Liver (tissue), 8 donors: ENCODE measurements at regions not wholly inside any gene's neighbourhood (a gene's known extent, or its start where the extent isn't known, plus 50 kb on each side); places are given as distances from the start of the nearest gene placed in this dataset.

Source experiments
- DNase-seq: peaks from one replicate; pipeline ENCODE4 v3.0.0-alpha.2; 2017; ENCODE audit warnings: low spot score
- H3K27ac ChIP-seq, 2 donors: one replicate each; pipeline ENCODE4 v1.7.0; 2013; ENCODE audit warnings: inconsistent platforms in 2 of 2, low read length in 2 of 2, control low read depth in 1 of 2, low read depth in 1 of 2, mild to moderate bottlenecking in 1 of 2
- H3K27me3 ChIP-seq, 4 donors: one replicate each; pipeline versions ENCODE4 v1.6.1 to v1.7.0; 2013; ENCODE audit warnings: low read length in 3 of 4, inconsistent platforms in 1 of 4, mild to moderate bottlenecking in 1 of 4, moderate library complexity in 1 of 4; ENCODE audit not compliant: control insufficient read depth in 4 of 4, insufficient read depth in 4 of 4
- H3K36me3 ChIP-seq, 4 donors: one replicate each; pipeline versions ENCODE4 v1.6.1 to v1.7.0; 2013; ENCODE audit warnings: low read length in 3 of 4, mild to moderate bottlenecking in 3 of 4, low read depth in 1 of 4, moderate library complexity in 1 of 4; ENCODE audit not compliant: control insufficient read depth in 4 of 4, insufficient read depth in 3 of 4
- H3K4me1 ChIP-seq, 4 donors: one replicate each; pipeline versions ENCODE4 v1.6.1 to v1.7.0; 2013; ENCODE audit warnings: low read length in 3 of 4, mild to moderate bottlenecking in 3 of 4, moderate library complexity in 1 of 4; ENCODE audit not compliant: control insufficient read depth in 4 of 4, insufficient read depth in 4 of 4
- H3K4me3 ChIP-seq, 3 donors: one replicate each; pipeline versions ENCODE4 v1.6.1 to v1.7.0; 2013; ENCODE audit warnings: low read length in 3 of 3, control low read depth in 1 of 3, low read depth in 1 of 3, mild to moderate bottlenecking in 1 of 3
- H3K9ac ChIP-seq, 2 donors: one replicate each; pipeline ENCODE4 v1.7.0; 2013; ENCODE audit warnings: low read length in 2 of 2, mild to moderate bottlenecking in 2 of 2, moderate library complexity in 2 of 2, control low read depth in 1 of 2, low read depth in 1 of 2
- H3K9me3 ChIP-seq, 4 donors: one replicate each; pipeline versions ENCODE4 v1.6.1 to v1.7.0; 2013; ENCODE audit warnings: low read length in 3 of 4; ENCODE audit not compliant: control insufficient read depth in 4 of 4
- ATF3 ChIP-seq: IDR thresholded peaks from 2 replicates; pipeline ENCODE4 v1.6.1; 2016; ENCODE audit warnings: antibody characterized with exemption
- CTCF ChIP-seq: fragments of 150-350 bp; IDR thresholded peaks from 2 replicates; pipeline ENCODE4 v1.5.1; 2017; ENCODE audit warnings: improper control_type of control experiment, low read depth, low read length; ENCODE audit not compliant: missing input control
- EGR1 ChIP-seq, 2 donors: IDR thresholded peaks; 2 replicates each; pipeline ENCODE4 v1.6.1; 2016 to 2018; ENCODE audit warnings: antibody characterized with exemption in 2 of 2, low read depth in 2 of 2
- FOXA1 ChIP-seq: IDR thresholded peaks from 2 replicates; pipeline ENCODE4 v1.6.1; 2016; ENCODE audit warnings: antibody characterized with exemption
- FOXA2 ChIP-seq: IDR thresholded peaks from 2 replicates; pipeline ENCODE4 v1.6.1; 2016; ENCODE audit warnings: antibody characterized with exemption
- GABPA ChIP-seq, 2 donors: IDR thresholded peaks in 1 of 2; conservative IDR thresholded peaks in 1 of 2; 2 replicates each; pipeline ENCODE4 v1.6.1; 2016; ENCODE audit warnings: antibody characterized with exemption in 2 of 2, mild to moderate bottlenecking in 1 of 2, moderate library complexity in 1 of 2
- HNF4A ChIP-seq, 2 donors: conservative IDR thresholded peaks; 2 replicates each; pipeline ENCODE4 v1.6.1; 2016; ENCODE audit warnings: antibody characterized with exemption in 2 of 2, mild to moderate bottlenecking in 2 of 2
- HNF4G ChIP-seq: IDR thresholded peaks from 2 replicates; pipeline ENCODE4 v1.6.1; 2016; ENCODE audit warnings: antibody characterized with exemption
- JUND ChIP-seq, 2 donors: IDR thresholded peaks; 2 replicates each; pipeline ENCODE4 v1.6.1; 2016; ENCODE audit warnings: antibody characterized with exemption in 2 of 2
- MAX ChIP-seq: IDR thresholded peaks from 2 replicates; pipeline ENCODE4 v1.6.1; 2016; ENCODE audit warnings: antibody characterized with exemption
- NR2F2 ChIP-seq: IDR thresholded peaks from 2 replicates; pipeline ENCODE4 v1.6.1; 2016; ENCODE audit warnings: antibody characterized with exemption
- RAD21 ChIP-seq, 2 donors: IDR thresholded peaks; 2 replicates each; pipeline ENCODE4 v1.6.1; 2016; ENCODE audit warnings: antibody characterized with exemption in 2 of 2, mild to moderate bottlenecking in 2 of 2
- REST ChIP-seq: IDR thresholded peaks from 2 replicates; pipeline ENCODE4 v1.6.1; 2016; ENCODE audit warnings: antibody characterized with exemption, mild to moderate bottlenecking
- RXRA ChIP-seq, 2 donors: IDR thresholded peaks; 2 replicates each; pipeline ENCODE4 v1.6.1; 2017 to 2018; ENCODE audit warnings: antibody characterized with exemption in 2 of 2, mild to moderate bottlenecking in 1 of 2
- SP1 ChIP-seq: IDR thresholded peaks from 2 replicates; pipeline ENCODE4 v1.6.1; 2018; ENCODE audit warnings: antibody characterized with exemption, mild to moderate bottlenecking
- TAF1 ChIP-seq: conservative IDR thresholded peaks from 2 replicates; pipeline ENCODE4 v1.6.1; 2016; ENCODE audit warnings: antibody characterized with exemption, mild to moderate bottlenecking
- YY1 ChIP-seq: IDR thresholded peaks from 2 replicates; pipeline ENCODE4 v1.6.1; 2016; ENCODE audit warnings: antibody characterized with exemption, mild to moderate bottlenecking
- WGBS: extraction: QIAGEN DNeasy Blood & Tissue Kit; methylation state at CpG from one replicate; pipeline ENCODE4 v1.1.7; 2013; 5-methylcytosine and 5-hydroxymethylcytosine counted together
- TF ChIP-seq, protein P1 (sequence below): IDR thresholded peaks from 2 replicates; pipeline ENCODE4 v1.6.1; 2016; ENCODE audit warnings: antibody characterized with exemption
- donor health status: healthy.
- donor health status: healthy.
- donor health status: healthy.
- donor health status: healthy.
- donor health status: healthy.

- no peak for DNase-seq
- H3K4me1 ChIP-seq = no peaks in the 10 kb centered on the region
- H3K9me3 ChIP-seq = peaks cover 0 to under 1% (median 0%) of the 10 kb centered on the region in 4 donors
- H3K27ac ChIP-seq = no peak overlapping the region
- H3K4me3 ChIP-seq = no peak overlapping the region
- H3K36me3 ChIP-seq = no peaks in the 10 kb centered on the region
- TF ChIP-seq JUND (IDR thresholded peaks at IDR 0.05) = no peak
- TF ChIP-seq RAD21 (IDR thresholded peaks at IDR 0.05) = no peak
- TF ChIP-seq, protein P1, sequence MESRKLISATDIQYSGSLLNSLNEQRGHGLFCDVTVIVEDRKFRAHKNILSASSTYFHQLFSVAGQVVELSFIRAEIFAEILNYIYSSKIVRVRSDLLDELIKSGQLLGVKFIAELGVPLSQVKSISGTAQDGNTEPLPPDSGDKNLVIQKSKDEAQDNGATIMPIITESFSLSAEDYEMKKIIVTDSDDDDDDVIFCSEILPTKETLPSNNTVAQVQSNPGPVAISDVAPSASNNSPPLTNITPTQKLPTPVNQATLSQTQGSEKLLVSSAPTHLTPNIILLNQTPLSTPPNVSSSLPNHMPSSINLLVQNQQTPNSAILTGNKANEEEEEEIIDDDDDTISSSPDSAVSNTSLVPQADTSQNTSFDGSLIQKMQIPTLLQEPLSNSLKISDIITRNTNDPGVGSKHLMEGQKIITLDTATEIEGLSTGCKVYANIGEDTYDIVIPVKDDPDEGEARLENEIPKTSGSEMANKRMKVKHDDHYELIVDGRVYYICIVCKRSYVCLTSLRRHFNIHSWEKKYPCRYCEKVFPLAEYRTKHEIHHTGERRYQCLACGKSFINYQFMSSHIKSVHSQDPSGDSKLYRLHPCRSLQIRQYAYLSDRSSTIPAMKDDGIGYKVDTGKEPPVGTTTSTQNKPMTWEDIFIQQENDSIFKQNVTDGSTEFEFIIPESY = no peak
- no peak for TF ChIP-seq FOXA2
- no peak for TF ChIP-seq ATF3
- no peak for TF ChIP-seq GABPA (IDR thresholded peaks at IDR 0.05 in 1 of 2, conservative IDR thresholded peaks at IDR 0.05 in 1 of 2)
- TF ChIP-seq NR2F2 = no peak
- no peak for TF ChIP-seq MAX
- TF ChIP-seq HNF4A (conservative IDR thresholded peaks at IDR 0.05) = no peak
- TF ChIP-seq CTCF = no peak
- no peak for TF ChIP-seq SP1
- no peak for TF ChIP-seq FOXA1
- no peak for TF ChIP-seq EGR1 (IDR thresholded peaks at IDR 0.05; ENCODE audit: low read depth in 2 of 2)
- TF ChIP-seq TAF1 = no peak
- TF ChIP-seq HNF4G = no peak
- no peak for TF ChIP-seq REST
- no peak for TF ChIP-seq YY1
- no peak for TF ChIP-seq RXRA (IDR thresholded peaks at IDR 0.05)
- no peak overlapping the region for H3K9ac ChIP-seq
- WGBS = 86% methylated on average over 13 of the region's 13 CpGs
- H3K27me3 ChIP-seq = no peaks in the 10 kb centered on the region
These were observed 184.3 kb downstream of the MTRR start for GRCh38 chr5:8053270-8053669.

- WGBS = 55% methylated on average over 7 of the region's 7 CpGs
- no peak for DNase-seq
These were observed 188.8 kb downstream of the MTRR start for GRCh38 chr5:8057769-8058168.

More at GRCh38 chr5:8057769-8058168, 188.8 kb downstream of the MTRR start:
- Histone ChIP-seq H3K4me3 (no peak overlapping the region), H3K4me1 (no peaks in the 10 kb centered on the region), H3K9me3 (peaks cover 0 to 4% (median 0%) of the 10 kb centered on the region in 4 donors), H3K27ac (no peak overlapping the region), H3K36me3 (no peaks in the 10 kb centered on the region), H3K9ac (no peak overlapping the region), H3K27me3 (no peaks in the 10 kb centered on the region)
- TF ChIP-seq EGR1 (IDR thresholded peaks at IDR 0.05; ENCODE audit: low read depth in 2 of 2) = no peak
- TF ChIP-seq, protein P1 = no peak
- TF ChIP-seq ATF3 = no peak
- no peak for TF ChIP-seq HNF4G
